Bronchial epithelial cell (primary cell): ENCODE measurements at regions not wholly inside any gene's neighbourhood (a gene's known extent, or its start where the extent isn't known, plus 50 kb on each side); places are given as distances from the start of the nearest gene placed in this dataset.

Experiments
- DNase-seq: peaks from one replicate; pipeline ENCODE4 v3.0.0-alpha.2; 2010; ENCODE audit warnings: low read depth
- FAIRE-seq: peaks from 2 replicates; lab custom pipeline; 2011; peaks lifted over from hg19 to GRCh38; lab: Jason Lieb, UNC
- H3K27me3 ChIP-seq: 2 replicates; pipeline ENCODE4 v1.5.1; 2011; ENCODE audit warnings: low read length; ENCODE audit not compliant: control insufficient read depth, insufficient read depth
- H3K36me3 ChIP-seq: 2 replicates; pipeline ENCODE4 v1.5.1; 2011; ENCODE audit warnings: low read length; ENCODE audit not compliant: control insufficient read depth, insufficient read depth
- H3K4me3 ChIP-seq: 2 replicates; pipeline ENCODE4 v1.5.1; 2011; ENCODE audit warnings: mild to moderate bottlenecking, low read depth, low read length, control low read depth
- CTCF ChIP-seq: IDR thresholded peaks from 2 replicates; pipeline ENCODE4 v1.5.1; 2011; ENCODE audit warnings: mild to moderate bottlenecking, moderate library complexity, low read length, control low read depth, inconsistent platforms; ENCODE audit not compliant: insufficient read depth, severe bottlenecking

GRCh38 chr14:71235875-71236274 lies 328.6 kb downstream of the PCNX1 start:
- no peak for FAIRE-seq
- H3K27me3 ChIP-seq: no peaks in the 10 kb centered on the region
- no peak for TF ChIP-seq CTCF
- no peak for DNase-seq
- H3K4me3 ChIP-seq: no peak overlapping the region
- H3K36me3 ChIP-seq: no peaks in the 10 kb centered on the region

GRCh38 chr14:71236487-71236886 lies 329.2 kb downstream of the PCNX1 start:
- H3K27me3 ChIP-seq: no peaks in the 10 kb centered on the region
- no peak overlapping the region for H3K4me3 ChIP-seq
- no peaks in the 10 kb centered on the region for H3K36me3 ChIP-seq
- no peak for TF ChIP-seq CTCF
- FAIRE-seq: no peak
- no peak for DNase-seq

GRCh38 chr14:71237556-71237955 lies 330.3 kb downstream of the PCNX1 start:
- H3K36me3 ChIP-seq: no peaks in the 10 kb centered on the region
- no peak for DNase-seq
- no peak overlapping the region for H3K4me3 ChIP-seq
- TF ChIP-seq CTCF: no peak
- H3K27me3 ChIP-seq: no peaks in the 10 kb centered on the region
- no peak for FAIRE-seq

- FAIRE-seq (no peak), DNase-seq (peak; percentile 75)
- TF ChIP-seq CTCF: no peak
- no peak overlapping the region for H3K4me3 ChIP-seq
- H3K27me3 ChIP-seq: no peaks in the 10 kb centered on the region
- no peaks in the 10 kb centered on the region for H3K36me3 ChIP-seq
Measured at GRCh38 chr14:71238835-71239234, 331.6 kb downstream of the PCNX1 start.

GRCh38 chr14:71240171-71240570 lies 332.9 kb downstream of the PCNX1 start:
- FAIRE-seq (no peak), DNase-seq (no peak)
- H3K27me3 ChIP-seq: no peaks in the 10 kb centered on the region
- no peak overlapping the region for H3K4me3 ChIP-seq
- H3K36me3 ChIP-seq: no peaks in the 10 kb centered on the region
- TF ChIP-seq CTCF: no peak

- no peak for TF ChIP-seq CTCF
- FAIRE-seq (no peak), DNase-seq (peak; percentile 32)
- Histone ChIP-seq H3K36me3 (no peaks in the 10 kb centered on the region), H3K27me3 (no peaks in the 10 kb centered on the region), H3K4me3 (no peak overlapping the region)
Measured at GRCh38 chr14:71240866-71241520, 333.7 kb downstream of the PCNX1 start.
